GM18870 (cell line): ENCODE measurements at regions not wholly inside any gene's neighbourhood (a gene's known extent, or its start where the extent isn't known, plus 50 kb on each side); places are given as distances from the start of the nearest gene placed in this dataset.
"Not testable (repeated sequence)": the region's sequence is repeated elsewhere in the genome, so short reads cannot be mapped to it uniquely, and the experiment has no call there.

Experiments
- ATAC-seq: cut with Tn5 transposase; IDR thresholded peaks from one replicate; pipeline ENCODE4 v1.9.1; 2021; ENCODE audit warnings: moderate library complexity; ENCODE audit not compliant: unreplicated experiment

DNA sequence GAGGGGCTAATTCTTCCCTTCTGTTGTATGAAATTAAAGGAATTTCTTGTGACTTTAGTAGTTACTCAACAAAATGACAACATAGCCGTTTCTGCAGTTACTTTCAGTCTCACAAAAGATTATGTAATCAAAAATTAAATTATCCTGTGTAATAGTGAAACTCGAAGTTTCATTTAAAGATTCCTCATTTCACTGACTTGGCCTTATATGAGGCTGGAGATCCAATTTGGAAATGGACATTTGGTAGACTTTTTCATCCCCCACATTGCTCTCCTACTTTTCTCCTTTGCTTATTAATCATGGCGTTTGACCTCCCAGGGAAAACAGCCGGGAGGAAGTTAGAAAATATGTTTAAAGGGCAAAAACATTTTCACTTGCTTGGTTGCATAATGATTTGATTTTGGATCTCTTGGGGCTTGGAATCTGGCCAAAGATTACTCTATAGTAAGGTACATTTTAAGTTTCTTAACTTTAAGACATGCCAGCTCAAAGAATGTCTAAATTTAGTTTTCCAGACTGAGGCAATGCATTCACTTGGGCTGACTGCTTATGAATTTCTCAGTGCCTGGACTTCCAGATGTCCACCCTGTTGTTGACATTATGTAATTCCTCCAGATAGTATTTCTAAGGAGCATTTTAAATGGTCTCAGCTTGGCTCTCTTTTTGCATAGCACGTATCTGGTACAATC is 1364.9 kb upstream of the MIR17HG start:
- ATAC-seq: no peak

DNA sequence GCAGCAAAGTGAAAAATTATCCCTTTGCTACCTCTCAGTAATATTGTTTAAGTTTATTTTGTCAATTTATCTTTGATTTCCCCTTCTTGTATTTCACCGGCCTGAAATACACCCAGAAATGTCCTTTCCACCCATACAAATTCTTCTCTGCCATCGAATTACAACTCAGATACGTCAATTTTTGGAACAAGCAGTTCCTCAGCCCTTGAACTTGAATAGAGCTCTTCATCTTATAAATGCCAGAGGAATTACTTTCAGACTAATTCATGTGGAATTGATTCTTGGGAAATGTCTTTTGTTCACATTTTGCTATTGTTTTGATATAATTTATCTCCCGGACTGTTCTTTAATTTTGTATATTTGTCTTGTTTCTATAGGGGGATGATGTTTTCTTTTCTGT is 1359.3 kb upstream of the MIR17HG start:
- ATAC-seq: no peak

DNA sequence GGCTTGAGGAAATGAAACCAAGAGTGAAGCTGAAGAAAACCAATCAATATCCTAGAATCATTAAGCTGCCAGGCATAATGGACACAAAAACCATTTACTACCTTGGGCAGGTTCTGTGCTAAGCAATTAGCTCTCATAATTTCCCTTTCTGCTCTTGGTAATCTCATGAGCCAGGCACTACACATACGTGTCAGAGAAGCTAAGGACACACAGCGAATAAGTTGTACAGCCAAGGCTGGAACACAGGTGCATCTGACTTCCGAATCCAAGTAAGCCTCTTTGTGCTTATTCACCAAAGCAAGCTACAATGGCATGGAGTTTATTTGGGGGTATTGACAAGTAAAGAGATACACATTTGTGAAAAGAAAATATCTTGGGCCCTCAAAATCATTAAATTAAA is 1343.9 kb upstream of the MIR17HG start:
- no peak for ATAC-seq

DNA sequence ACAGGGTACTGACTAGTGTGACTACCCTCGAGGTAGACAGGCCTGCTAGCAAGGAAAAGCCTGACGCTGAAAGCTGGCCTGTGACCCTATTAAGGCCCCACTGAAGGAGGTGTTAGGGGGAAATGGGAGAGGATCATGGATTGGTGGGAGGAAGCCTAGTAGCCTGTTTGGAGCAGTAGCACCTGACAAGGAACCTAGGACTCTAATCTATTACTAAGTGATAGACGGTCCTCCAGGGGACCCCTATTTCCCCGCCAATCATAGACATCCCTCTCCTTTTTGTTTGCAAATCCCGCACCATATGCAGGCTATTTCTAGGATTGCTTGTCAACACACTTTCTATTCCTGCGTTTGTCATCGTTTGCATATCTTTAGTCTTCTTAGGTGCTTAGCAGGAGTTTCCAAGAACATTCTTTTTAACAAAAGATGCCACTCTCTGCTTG is 1338.8 kb upstream of the MIR17HG start:
- no peak for ATAC-seq

DNA sequence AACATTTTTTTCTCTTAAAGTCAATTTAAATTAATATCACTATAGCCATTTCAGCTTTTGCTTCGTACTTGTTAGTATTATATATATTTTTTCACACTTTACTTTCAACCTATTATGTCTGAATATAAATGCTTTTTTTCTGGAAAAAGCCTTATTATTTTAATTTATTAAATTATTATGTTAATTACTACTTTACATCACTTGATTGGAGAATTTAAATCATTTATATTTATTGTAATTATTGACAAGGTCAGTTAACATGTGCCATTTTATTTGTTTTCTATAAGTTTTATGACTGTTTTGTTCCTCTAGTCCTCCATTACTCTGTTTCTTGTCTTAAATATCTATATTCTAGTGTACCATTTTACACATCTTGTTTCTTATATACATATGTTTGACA is 1333.4 kb upstream of the MIR17HG start:
- ATAC-seq: no peak

DNA sequence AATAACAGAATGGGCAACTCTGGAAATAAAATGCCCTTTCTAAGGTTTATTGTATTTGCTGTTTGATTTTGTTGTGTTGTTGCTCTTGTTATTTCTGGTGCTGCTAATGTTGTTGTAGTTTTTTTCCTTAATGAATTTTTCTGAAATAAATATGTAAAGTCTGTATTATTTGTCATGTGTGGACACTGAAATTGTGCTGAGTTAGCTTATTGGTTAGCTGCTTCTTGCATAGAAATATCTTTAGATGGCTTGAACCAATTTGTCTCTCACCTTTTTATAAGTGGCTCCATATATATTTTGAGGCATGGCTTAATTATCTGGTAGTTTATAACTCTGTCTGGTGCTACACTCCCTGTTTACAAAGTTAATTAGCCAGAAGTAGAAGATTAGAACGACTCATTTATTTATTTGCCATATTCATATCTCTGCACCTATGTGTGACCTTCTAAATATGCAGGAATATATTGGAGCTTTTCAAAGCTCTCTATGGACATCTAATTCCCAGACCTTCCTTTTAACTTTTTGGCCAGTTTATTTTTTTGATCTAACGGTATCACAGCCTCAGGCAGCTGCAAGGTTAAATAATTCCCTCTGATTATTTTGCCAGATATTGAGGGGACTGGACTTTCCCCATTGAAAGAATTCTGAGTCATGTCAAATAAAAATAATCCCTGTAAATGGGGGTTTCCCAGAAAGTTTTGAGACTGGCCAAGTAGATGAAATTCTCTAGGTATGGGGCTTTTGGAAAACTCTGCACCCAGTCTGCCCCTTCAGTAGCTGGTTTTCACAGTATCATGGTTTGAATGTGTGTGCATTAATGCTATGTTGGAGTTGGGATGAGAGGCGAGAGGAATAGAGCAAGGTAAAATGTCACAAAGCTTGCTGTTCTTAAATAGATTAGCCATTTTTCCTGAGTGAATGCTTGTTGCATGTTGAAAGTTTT is 1331.7 kb upstream of the MIR17HG start:
- ATAC-seq: no peak

DNA sequence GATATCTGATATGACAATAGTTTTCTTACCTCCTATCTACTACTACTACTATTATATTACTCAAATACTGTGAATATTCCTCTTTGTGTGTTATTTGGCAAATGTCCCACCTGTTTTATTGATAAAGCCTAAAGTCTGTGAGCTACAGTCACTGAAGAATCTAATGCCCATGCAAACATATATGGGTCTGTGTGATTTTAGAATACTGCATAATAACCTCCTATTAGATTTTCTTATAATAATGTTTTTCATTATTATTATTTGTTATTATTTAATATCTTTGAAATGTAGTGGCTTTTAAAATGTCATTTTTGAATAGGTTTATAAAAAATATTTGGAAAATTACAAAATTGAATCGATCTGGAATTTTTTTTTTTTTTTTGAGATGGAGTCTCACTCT is 1330.8 kb upstream of the MIR17HG start:
- no peak for ATAC-seq

DNA sequence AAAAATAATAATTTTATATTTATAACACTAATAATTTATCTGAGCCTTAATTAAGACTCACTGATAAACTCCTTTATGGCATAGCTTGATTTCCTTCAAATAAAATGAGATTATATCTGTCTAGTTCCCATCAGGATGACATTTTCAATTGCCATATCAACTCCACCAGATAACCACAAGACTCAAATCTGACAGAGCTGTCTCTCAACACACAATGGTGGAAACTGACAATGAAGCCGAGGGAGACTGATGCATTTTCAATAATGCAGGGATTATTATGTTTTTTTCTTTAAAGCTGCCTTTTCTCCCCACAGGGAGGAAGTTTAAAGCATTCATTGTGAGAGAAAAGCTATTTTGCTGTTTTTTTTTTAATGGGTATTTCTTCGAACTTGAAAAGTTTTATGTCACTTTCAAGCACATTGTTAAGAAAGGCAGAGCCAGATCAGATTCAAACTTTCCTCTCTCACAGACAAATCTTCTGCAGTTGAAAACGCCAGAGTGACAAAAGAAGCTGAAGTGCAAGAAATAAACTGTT is 1326.9 kb upstream of the MIR17HG start:
- no peak for ATAC-seq

DNA sequence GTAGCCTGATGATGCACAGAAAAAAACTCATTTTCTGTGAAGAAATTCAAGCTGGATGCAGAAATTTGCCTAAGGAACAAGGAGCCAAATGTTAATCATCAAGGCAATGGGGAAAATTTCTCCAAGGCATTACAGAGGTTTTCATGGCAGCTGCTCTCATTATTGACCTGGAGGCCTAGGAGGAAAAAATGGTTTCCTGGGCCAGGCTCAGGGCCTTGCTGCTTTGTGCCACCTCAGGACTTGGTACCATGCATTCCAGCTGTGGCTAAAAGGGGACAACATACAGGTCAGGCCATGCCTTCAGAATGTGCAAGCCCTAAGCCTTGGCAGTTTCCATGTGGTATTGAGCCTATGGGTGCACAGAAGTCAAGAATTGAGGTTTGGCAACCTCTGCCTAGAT is 1320.1 kb upstream of the MIR17HG start:
- no peak for ATAC-seq

DNA sequence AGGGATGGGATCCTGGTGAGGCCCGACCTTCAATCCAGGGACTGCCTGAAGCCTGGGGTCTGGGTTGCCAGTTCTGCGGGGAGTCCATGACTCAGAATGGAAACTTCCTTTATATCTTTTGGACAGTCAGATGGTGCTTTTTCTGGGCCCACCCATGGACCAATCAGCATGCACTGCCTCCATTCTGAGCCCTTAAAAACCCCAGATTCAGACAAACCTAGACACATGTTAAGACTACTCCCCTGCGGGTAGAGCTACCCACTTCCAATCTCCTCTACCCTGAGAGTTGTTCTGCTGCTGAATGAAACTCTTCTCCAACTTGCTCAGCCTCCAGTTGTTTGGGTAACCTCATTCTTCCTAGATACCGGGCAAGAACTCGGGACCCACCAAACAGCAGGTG is 1315.2 kb upstream of the MIR17HG start:
- ATAC-seq: no peak

DNA sequence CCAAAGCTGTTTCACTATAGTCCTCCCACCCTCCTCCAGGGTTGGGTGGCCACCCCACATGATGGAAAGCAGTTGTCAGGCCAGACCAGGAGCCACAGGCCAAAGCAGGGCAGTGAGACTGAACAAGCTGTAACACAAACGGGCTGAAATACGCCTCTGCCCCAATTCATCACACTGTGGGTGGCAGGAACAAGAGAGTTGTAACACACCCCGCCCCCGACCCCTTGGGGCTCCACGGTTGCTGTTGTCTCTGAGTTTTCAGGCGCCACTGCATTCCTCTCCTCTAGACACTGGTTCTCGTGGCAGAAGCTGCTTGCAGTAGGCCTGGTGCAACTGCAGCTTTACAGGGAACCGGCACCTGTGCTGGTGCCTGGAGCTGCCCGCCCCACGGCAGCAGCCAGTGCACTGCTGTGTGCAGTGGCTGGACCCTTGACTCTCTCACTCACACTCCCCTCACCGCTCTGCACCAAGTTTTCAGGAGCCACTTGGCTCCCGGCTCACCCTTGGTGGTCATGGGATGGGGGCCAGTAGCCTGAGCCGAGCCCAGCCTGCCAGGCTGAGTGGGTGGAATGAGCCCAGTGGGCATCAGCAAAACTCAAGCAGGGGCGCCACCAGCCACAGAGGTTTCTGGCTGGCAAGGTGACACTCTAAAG is 1314.5 kb upstream of the MIR17HG start:
- ATAC-seq: no peak

DNA sequence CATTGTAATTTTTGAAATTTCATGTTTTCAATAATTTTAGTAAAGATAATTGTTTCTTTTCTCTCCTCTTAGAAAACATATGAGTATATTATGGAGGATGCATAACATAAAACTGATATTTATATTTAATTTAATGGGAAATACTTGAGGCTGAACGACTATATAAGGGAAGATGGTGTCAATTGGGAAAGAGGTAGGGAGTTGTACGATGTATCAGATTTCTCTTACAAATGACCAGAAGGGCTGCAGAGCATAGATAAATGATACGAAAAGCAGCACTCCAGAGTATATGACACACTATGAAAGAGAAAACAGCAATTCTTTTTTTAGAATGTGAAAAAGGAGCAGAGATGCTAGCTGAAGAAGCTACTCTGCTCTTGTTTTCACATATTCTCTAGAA is 1308.0 kb upstream of the MIR17HG start:
- ATAC-seq: no peak

DNA sequence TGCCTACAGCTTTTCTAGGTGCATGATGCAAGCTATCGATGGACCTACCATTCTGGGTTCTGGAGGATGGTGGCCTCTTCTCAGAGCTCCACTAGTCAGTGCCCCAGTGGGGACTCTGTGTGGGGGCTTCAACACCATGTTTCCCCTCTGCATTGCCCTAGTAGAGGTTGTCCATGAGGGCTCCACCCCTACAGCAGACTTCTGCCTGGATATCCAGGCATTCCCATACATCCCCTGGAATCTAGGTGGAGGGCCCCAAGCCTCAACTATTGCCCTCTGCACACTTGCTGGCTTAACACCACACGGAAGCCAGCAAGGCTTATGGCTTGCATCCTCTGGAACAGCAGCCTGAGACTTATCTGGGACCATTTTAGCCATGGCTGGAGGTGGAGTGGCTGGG is 1299.9 kb upstream of the MIR17HG start:
- ATAC-seq: no peak

DNA sequence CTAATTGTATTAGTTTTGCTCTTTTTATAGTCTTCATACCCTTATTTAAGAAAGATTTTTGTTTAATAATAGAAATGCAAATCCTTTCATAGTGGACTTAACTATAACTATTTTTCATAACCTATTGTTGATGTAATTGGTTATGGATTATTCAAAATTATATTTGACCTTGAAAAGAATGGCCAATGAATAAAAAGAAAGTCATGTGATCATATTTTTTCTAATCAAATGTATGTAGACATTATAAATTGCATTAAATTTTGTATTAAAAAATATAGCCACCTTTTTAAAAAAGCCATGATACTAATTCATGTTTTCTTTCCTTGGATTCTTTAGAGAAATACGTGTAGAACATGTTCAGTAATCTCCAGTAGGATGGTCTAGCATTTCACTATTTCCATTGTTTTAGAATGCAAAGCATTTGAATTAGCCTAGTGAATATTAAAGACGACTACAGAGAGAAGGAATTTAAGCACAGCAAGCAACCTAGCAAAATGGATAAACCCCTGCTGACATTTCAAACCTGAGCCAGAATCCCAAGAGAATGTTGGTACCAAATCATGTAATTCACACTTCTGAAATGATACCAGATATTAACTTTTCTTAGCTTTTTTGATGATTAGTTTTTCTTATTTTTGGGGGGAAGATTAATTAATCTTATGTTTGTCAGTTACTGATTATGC is 1297.4 kb upstream of the MIR17HG start:
- ATAC-seq: no peak

DNA sequence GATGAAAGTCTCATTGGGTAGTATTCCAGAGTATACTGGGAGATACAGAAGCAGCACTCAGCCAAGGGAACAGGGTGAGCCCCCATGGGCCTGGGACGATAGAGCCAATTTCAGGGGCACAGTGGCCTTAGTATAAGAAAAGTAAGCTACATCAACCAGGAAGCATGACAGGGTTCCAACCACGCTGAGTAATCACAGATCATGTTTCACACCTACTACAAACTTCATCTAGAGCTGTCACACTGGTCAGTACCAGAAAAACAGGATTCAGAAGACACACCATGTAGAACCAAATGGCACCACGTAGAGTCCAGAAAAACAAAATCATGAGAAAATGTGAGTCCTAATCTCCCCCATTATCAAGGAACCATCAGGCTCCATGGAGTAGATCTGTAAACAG is 1292.4 kb upstream of the MIR17HG start:
- ATAC-seq: no peak

DNA sequence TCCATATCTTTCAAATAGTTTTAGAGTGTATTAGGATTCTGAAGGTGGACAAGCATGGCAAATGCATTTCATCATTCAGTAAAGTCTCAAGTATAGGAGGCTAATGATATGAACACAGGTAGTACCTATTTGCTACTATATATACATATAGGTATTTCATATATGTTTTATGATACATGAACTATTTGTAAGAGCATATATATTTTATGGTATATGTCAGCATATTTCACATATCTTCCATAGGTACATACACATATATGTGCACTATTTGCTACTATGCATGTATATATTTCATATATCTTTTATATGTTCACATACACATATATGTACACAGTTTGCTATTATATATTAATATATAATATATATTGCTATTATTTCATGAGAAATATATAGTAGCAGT is 1291.7 kb upstream of the MIR17HG start:
- ATAC-seq: no peak

DNA sequence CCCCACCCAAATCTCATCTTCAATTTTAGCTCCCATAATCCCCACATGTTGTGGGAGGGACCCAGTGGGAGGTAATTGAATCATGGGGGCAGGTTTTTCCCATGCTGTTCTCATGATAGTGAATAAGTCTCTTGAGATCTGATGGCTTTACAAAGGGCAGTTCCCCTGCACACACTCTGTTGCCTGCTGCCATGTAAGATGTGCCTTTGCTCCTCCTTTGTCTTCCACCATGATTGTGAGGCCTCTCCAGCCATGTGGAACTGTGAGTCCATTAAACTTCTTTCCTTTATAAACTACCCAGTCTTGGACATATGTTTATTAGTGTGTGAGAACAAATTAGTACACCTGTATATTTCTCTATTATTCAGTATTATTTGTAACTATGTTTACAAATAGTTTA is 1283.3 kb upstream of the MIR17HG start:
- ATAC-seq: not testable (repeated sequence)

DNA sequence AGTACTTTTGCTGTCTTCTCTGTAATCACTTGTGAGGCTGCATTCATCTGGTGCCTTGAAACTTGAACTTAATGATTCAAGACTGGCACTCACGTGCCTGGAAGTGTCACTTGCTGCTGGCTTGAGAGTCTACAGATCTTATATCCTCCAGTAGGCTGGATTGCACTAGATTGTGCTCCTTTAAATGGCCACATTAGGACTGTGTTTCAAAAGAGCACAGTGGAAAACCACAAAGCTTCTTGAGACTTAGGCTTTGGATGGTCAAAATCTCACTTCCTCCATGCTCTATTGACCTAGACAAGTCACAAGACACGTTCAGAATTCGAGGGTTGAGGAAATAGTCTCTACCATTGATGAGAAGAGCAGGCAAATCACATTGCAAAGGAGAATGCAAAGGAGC is 1278.8 kb upstream of the MIR17HG start:
- no peak for ATAC-seq

DNA sequence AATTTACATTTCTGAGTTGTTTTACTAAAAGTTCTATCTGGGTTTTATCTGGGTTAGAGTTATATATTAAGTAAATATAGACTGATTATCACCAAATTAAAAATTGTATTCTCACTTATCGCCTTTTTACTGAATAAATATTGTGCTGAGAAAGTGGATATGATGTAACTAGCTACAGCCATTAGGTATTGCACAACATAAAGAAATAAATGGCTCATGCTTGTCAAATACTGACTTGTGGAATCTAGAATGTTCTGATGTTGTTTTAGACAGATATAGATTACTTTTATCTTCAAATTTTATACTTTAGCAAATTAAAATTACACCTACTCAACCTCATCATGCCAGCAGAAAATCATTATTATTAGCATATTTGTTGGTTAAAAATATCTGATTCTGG is 1277.1 kb upstream of the MIR17HG start:
- ATAC-seq: no peak

DNA sequence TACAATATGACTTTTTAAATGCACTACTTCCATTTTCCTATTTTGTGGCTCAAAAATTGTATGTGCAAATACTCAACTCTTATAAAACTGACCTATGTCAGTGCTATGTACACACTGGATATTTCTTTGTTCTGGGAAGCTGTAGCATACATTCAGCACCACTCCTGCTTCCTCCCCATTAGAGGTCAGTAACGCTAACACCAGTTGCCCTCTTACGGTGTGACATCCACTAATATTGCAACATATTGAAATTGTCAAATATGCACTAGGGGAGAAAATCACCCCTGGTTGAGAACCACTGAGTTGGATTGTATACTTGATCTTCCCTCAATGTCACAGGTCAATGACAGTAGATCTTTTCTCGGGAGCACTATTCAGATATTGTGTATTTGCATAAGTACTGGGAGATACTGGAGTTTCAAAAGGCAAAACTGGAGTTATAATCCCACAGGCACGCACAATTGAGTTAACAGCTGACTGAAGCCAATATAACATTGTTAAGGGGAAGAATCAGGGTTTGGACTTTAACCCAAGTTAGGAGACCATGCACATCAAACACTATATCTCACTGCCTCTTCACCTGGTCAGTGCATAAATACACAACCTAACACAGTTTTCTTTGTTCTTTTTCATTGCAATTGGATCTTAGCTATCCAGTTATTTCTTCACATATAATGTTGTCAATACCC is 1276.5 kb upstream of the MIR17HG start:
- no peak for ATAC-seq
